A673 (cell line): ENCODE measurements at regions not wholly inside any gene's neighbourhood (a gene's known extent, or its start where the extent isn't known, plus 50 kb on each side); places are given as distances from the start of the nearest gene placed in this dataset.

Source experiments
- BruUV-seq: library from RNA; stranded (reverse); fragments of 400-500 nt; replicated peaks from 2 replicates; lab custom pipeline; 2021; lab: Mats Ljungman, UMichigan
- CTCF ChIA-PET: fragments of 300-600 bp; sonication (Branson Sonifier 250); formaldehyde crosslinking; loops from one replicate; lab custom pipeline; 2022; ENCODE audit warnings: antibody characterized with exemption; lab: Charles Lee
- POLR2A ChIA-PET: fragments of 300-600 bp; sonication (Branson Sonifier 250); formaldehyde crosslinking; loops from one replicate; lab custom pipeline; 2022; ENCODE audit warnings: antibody characterized with exemption; ENCODE audit not compliant: low non-redundant PET; lab: Charles Lee
- DNase-seq: peaks from one replicate; pipeline ENCODE4 v3.0.0-alpha.2; 2015; ENCODE audit warnings: low spot score
- H3K27ac ChIP-seq: fragments of 200-600 bp; sonication (generic); 2 replicates; pipeline ENCODE4 v1.5.1; 2016; ENCODE audit warnings: mixed run types, low read depth, mild to moderate bottlenecking, mixed read lengths, antibody characterized with exemption, low read length; ENCODE audit not compliant: poor library complexity, severe bottlenecking
- H3K27me3 ChIP-seq: fragments of 200-600 bp; sonication (generic); replicated peaks from 2 replicates; pipeline ENCODE4 v1.6.1; 2017; ENCODE audit warnings: mixed run types, low read depth, mild to moderate bottlenecking, mixed read lengths, antibody characterized with exemption, low read length; ENCODE audit not compliant: insufficient read depth, poor library complexity
- H3K36me3 ChIP-seq: fragments of 200-600 bp; sonication (generic); 2 replicates; pipeline ENCODE4 v1.6.1; 2016; ENCODE audit warnings: mixed run types, mild to moderate bottlenecking, mixed read lengths, antibody characterized with exemption, low read length; ENCODE audit not compliant: insufficient read depth, poor library complexity, severe bottlenecking
- H3K4me1 ChIP-seq: fragments of 200-600 bp; sonication (generic); 2 replicates; pipeline ENCODE4 v1.6.1; 2017; ENCODE audit warnings: mixed run types, mild to moderate bottlenecking, mixed read lengths, antibody characterized with exemption, low read length; ENCODE audit not compliant: insufficient read depth, poor library complexity, severe bottlenecking
- H3K4me3 ChIP-seq: fragments of 200-600 bp; sonication (generic); 2 replicates; pipeline ENCODE4 v1.5.1; 2016; ENCODE audit warnings: low read depth, mixed run types, mild to moderate bottlenecking, mixed read lengths, low read length; ENCODE audit not compliant: poor library complexity, severe bottlenecking
- H3K9me3 ChIP-seq: fragments of 200-600 bp; sonication (generic); 2 replicates; pipeline ENCODE4 v1.6.1; 2016; ENCODE audit warnings: mixed run types, low read depth, mild to moderate bottlenecking, mixed read lengths, antibody characterized with exemption, low read length; ENCODE audit not compliant: poor library complexity, severe bottlenecking
- CTCF ChIP-seq: fragments of 300-800, 200-600 bp; sonication (generic); conservative IDR thresholded peaks from 2 replicates; pipeline ENCODE4 v1.5.1; 2017; ENCODE audit warnings: low read depth, mild to moderate bottlenecking, antibody characterized with exemption, low read length, moderate library complexity, mixed read lengths
- EZH2 ChIP-seq: fragments of 200-600 bp; sonication (generic); IDR thresholded peaks from 2 replicates; pipeline ENCODE4 v1.6.1; 2017; ENCODE audit warnings: borderline replicate concordance, low read depth, mild to moderate bottlenecking, mixed read lengths, antibody characterized with exemption, low read length; ENCODE audit not compliant: poor library complexity, severe bottlenecking
- intact Hi-C: fragments of 100-400 bp; cut with micrococcal nuclease; formaldehyde crosslinking; loops from one replicate; pipeline ENCODE4 v1.10.0; 2022; ENCODE audit not compliant: unreplicated experiment

- CTCF ChIA-PET: no interaction called here
- Histone ChIP-seq H3K27ac (no peak overlapping the region), H3K4me3 (no peak overlapping the region), H3K36me3 (no peaks in the 10 kb centered on the region), H3K9me3 (no peaks in the 10 kb centered on the region), H3K4me1 (no peaks in the 10 kb centered on the region), H3K27me3 (no peaks in the 10 kb centered on the region)
- DNase-seq: no peak
- intact Hi-C loops: no loop called here
- POLR2A ChIA-PET: no interaction called here
- no TSS peak for BruUV-seq
- TF ChIP-seq EZH2 (no peak), CTCF (no peak)
These were observed 248.7 kb downstream of the ADGRG6 start for GRCh38 chr6:142550310-142551063.

- Histone ChIP-seq H3K27me3 (no peaks in the 10 kb centered on the region), H3K4me3 (no peak overlapping the region), H3K27ac (no peak overlapping the region), H3K9me3 (no peaks in the 10 kb centered on the region), H3K4me1 (no peaks in the 10 kb centered on the region), H3K36me3 (no peaks in the 10 kb centered on the region)
- CTCF ChIA-PET: no interaction called here
- POLR2A ChIA-PET: no interaction called here
- DNase-seq: peak; percentile 41
- TF ChIP-seq EZH2: no peak
- TF ChIP-seq CTCF: no peak
- no TSS peak for BruUV-seq
- intact Hi-C loops: no loop called here
These were observed 249.5 kb downstream of the ADGRG6 start for GRCh38 chr6:142551274-142551811.

- no peak for DNase-seq
- ChIA-PET POLR2A (no interaction called here), CTCF (no interaction called here)
- no peaks in the 10 kb centered on the region for H3K36me3 ChIP-seq
- no peak for TF ChIP-seq EZH2
- TF ChIP-seq CTCF: no peak
- H3K4me1 ChIP-seq: no peaks in the 10 kb centered on the region
- no peak overlapping the region for H3K4me3 ChIP-seq
- no TSS peak for BruUV-seq
- H3K9me3 ChIP-seq: no peaks in the 10 kb centered on the region
- intact Hi-C loops: no loop called here
- no peak overlapping the region for H3K27ac ChIP-seq
- H3K27me3 ChIP-seq: no peaks in the 10 kb centered on the region
These were observed 257.0 kb downstream of the ADGRG6 start for GRCh38 chr6:142558786-142559185.
